GM19467 (cell line): ENCODE measurements at regions not wholly inside any gene's neighbourhood (a gene's known extent, or its start where the extent isn't known, plus 50 kb on each side); places are given as distances from the start of the nearest gene placed in this dataset.
"Not testable (repeated sequence)": the region's sequence is repeated elsewhere in the genome, so short reads cannot be mapped to it uniquely, and the experiment has no call there.

ENCODE experiments used
- ATAC-seq: cut with Tn5 transposase; IDR thresholded peaks from one replicate; pipeline ENCODE4 v1.9.1; 2021; ENCODE audit warnings: mild to moderate bottlenecking, moderate library complexity; ENCODE audit not compliant: unreplicated experiment

DNA sequence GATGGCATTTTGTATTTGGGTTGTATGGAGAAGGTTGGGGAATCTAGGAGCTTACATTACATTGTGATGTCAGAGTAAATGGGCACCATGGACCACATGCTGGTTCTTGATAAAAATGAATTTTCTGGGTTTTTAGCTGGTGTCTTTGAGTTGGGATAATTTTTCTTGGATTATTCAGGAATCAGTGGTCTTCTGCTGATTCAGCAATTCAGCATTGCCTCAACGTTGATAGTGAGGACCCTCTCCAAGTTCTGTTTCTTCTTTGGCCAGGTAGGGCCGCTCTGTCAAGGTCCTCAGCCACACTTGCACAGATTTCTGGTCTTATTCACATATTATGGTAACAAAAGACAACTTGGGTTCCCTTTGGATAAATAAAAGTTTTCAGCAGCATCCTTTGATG, 312.0 kb upstream of the TPK1 start:
- ATAC-seq, result no peak

DNA sequence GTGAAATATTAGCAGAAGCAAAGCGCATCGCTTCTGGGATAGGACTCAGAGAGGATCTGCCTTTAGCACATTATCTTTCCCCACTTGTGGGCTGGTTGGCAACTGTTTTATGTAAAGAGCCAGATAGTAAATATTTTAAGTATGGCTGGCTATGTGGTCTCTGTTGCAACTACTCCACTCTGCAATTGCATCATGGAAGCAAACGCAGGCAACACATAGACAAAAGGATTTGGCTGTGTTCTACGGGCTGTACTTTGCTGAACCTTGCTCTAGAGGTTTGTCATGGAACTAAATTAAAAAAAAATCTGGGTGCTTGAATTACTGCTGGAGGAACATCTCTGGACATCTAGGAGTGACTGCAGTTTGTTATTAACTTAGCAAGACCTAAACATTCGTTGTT, 307.8 kb upstream of the TPK1 start:
- ATAC-seq, result no peak

DNA sequence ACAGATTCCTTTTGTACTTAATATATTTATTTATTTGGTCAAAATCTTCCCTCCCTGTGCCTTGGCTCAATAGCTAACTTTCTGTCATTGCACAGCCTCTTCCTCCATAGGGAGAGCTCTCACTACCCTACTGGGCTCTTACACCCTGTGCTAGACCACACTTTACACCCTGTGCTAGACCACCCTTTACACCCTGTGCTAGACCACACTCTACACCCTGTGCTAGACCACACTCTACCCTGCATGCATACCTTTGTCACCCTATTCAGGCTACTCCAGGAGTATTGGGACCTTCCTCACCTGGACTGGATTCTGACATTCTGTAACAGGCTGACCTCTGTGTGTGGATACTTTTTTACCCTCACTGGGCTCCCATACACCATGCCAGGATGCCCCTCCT, 298.5 kb upstream of the TPK1 start:
- no peak for ATAC-seq

DNA sequence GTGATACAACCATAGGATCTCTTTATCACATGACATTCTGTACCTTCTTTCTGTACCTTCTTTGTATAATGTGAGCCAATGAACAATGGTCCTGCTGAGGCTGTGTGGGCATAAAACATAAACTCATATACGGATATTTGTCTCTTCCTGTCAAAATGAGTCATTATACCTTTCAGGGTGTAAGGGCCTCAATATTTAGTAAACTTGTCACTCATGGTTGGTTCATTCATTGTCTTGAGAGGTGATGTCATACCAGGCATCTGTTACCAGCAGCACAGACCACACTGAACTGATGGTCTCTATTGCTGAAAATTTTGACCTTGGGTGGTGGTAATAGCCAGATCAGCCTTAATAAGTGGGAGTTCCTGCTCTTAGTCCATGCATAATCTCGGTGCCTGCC, 287.6 kb upstream of the TPK1 start:
- ATAC-seq, result no peak

DNA sequence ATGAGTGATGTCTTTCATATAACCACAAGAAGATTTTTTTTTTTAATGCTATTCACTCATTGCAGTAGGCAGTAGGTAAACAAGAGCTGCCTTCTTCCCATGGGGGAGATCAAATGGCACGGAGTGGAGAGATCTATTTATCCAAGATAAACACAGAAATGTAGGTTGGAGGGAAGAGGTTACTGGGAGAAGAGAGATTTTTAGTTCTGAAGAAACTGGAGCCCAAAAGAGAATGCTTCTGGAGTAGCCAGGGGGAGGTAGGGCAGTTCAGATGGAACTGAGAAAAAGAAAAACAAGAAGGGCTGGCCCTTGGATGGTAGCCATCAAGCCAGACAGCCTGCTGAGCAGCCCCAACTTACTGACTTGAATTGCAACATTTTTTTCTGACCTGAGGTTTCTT, 270.1 kb upstream of the TPK1 start:
- no peak for ATAC-seq

DNA sequence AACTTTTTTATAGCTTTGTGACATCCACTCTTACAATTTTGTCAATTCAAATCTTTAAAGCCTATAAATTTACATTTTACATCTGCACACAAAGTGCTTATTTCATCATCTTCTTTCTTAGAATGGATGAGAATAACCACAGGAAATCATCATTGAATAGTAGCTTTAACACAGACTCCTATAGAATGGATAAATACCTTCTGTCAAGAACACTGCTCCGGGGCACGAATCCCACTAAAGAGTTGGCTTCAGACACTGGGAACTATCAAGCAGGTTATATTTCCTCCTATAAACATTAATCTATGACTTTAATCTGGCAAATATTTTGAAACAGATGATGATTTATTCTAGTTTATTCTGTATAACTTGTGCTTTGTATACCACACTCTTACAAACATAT, 269.7 kb upstream of the TPK1 start:
- no peak for ATAC-seq

DNA sequence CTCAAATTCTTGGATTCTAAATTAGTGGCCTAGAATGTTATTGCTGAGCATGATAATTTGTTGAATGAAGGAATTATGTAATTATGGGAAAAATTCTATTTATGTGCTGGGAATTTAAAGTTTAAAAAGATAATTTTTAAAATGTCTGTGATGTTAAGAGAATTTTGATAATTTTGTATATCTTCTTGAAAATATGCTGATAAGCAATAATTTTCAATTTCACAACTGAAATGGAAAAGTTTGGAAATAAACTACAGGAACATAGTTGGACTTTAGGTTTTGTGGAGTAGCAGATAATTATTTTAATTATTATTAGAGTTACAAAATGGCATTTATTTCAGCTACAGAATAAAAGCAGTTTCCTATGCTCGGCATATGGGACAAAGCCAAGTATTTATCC, 268.5 kb upstream of the TPK1 start:
- no peak for ATAC-seq

DNA sequence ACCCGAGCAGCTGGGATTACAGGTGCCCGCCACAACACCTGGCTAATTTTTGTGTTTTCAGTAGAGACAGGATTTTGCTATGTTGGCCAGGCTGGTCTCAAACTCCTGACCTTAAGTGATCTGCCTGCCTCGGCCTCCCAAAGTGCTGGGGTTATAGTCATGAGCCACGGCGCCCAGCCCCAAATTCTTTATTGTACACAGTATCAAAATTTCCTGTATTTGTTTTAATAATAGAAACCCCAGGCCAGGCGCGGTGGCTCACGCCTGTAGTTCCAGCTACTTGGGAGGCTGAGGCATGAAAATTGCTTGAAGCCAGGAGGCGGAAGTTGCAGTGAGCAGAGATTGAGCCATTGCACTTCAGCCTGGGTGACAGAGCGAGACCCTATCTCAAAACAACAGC, 266.3 kb upstream of the TPK1 start:
- not testable (repeated sequence) for ATAC-seq

DNA sequence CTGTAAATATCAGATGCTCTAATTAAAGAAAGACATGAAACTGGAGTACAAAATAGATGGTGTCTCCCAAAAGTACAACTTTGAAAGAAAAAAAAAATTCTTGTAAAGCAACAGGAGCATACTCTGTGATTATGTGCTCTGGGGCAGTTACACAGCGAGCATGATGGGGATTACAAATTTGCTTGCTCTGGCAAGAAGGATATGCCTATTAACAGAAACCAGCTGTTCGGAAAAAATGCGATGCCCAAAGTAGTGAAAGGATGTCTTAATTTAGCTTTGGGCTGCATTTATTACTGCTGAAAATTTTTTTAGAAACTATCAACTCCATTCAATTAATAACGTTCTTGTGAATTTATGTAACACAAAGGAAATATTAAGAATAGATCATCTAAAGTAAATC, 256.9 kb upstream of the TPK1 start:
- ATAC-seq, result no peak

DNA sequence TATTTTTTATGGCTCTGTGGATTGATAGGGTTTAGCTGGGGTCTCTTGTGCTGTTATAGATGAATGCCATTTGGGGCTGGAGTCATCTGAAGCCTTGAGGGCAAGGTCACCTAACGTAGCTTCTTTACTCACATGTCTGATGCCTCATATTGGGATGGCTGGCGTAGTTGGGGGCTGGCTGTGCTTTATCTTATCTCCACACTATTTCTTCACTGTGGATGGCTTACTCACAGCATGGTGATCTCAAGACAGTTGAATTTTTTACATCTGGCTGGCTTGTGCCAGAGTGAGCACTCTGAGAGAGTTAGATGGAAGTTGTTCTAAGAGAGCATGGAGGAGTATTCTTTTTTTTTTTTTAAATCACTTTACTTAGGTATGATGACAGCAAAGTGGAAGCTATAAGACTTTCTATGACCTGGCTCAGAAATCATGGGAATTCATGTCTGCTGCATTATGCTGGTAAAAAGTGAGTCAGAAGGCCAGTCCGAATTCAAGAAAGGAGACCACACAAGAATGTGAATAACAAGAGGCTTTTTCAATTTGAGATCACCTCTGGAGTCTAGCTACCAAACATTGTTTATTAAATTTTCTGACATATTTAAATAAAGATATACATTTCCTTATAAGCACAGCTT, 252.4 kb upstream of the TPK1 start:
- ATAC-seq, result no peak

DNA sequence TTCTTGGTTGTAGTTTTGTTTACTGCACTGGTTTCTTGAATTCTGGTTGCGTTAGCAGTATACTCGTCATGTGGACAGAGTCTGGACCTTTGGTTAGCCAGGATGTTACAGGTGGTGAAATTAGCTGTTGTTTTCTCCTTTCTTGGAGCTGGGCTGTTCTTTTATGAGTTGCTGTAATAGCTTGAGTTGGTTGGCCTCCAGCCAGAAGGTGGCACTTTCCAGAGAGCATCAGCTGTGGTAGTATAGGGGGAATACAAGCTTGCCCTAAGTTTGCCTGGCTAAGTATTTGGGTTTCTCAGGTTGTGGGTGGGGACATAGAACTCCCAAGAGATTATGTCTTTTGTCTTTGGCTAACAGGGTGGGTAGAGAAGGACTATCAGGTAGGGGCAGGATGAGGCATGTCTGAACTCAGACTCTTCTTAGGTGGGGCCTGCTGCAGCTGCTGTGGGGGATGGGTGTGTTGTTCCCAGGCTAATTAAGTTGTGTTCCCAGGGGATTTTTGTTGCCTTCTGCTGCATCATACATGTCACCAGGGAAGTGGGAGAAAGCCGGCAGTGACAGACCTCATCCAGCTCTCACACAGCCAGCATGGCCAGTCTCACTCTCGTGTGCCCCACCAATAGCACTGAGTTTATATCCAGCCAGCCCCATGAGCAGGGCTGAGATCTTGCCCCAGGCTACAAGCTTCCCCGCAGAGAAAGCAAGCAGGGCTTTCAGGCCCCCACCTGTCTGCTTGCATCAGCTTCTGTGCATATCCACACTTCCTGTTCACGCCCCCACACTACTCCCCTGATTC, 246.7 kb upstream of the TPK1 start:
- ATAC-seq, result no peak

DNA sequence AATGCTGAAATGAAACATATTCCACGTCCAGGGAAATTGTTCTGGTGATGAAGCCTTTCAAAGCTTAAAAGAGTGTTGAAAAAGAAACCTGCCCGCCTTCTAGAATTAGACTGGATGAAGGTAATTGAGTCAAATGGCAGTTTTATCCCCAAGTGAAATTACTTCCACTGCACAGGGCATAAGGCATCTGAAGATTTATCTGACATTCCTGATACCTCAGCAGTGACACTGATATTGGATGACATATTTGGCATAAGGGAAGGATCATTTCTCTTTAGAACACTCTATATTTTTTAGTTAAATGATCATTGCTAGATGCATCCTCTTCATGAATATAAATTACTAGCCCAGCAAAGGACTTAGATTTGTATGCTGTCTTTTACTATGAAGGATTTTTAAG, 229.6 kb upstream of the TPK1 start:
- no peak for ATAC-seq

DNA sequence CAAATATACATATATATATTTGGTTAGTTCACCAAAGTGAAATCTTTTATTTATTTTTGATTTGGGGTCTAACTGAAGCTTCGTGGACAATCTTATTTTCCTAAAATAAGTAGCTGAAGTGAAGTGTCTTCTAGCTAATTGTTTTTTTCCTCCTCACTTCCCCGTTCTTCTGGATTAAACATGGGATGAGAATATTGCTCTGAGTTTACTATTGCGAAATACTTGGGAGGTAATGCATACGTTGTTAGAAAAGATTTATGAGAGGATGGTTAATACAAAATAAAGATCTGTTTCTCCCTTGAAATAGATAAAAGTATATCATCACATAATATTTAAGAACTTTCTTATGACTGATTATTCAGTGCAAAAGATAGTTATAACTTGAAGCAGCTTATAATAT, 228.3 kb upstream of the TPK1 start:
- ATAC-seq, result no peak

DNA sequence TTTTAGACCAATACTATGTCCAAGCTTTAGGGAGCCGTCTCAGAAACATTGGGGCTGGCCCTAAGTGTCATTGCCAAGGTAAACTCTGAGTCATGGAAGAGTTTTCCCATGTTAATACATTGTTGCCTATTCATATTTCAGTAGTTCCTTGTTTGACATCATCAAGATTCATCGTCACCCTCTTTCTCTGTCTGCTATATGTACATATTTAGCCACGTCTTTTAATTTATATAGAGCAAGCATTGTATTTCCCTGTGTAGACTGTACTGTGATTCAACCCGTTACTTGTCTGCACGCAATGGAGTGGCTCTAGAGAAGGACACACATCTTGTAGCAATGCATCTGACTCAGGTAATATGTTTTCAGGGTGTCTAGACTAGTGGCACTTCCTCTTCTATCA, 217.9 kb upstream of the TPK1 start:
- no peak for ATAC-seq

DNA sequence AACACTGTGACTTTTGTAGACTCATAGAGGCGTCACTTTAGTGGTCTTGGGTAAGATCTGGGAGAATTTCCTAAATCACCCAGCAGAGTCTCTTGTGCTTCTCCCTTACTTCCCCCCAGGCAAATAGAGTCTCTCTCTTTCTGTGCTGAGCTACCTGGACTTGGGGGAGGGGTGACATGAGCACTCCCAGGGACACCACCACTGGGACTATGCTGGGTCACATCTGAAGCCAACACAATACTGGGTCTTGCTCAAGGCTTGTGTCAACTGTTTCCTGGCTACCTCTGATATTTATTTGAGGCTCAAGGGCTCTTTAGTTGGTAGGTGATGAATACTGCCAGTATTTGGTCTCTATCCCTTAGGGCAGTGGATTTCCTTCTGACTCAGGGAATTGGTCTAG, 214.6 kb upstream of the TPK1 start:
- no peak for ATAC-seq

DNA sequence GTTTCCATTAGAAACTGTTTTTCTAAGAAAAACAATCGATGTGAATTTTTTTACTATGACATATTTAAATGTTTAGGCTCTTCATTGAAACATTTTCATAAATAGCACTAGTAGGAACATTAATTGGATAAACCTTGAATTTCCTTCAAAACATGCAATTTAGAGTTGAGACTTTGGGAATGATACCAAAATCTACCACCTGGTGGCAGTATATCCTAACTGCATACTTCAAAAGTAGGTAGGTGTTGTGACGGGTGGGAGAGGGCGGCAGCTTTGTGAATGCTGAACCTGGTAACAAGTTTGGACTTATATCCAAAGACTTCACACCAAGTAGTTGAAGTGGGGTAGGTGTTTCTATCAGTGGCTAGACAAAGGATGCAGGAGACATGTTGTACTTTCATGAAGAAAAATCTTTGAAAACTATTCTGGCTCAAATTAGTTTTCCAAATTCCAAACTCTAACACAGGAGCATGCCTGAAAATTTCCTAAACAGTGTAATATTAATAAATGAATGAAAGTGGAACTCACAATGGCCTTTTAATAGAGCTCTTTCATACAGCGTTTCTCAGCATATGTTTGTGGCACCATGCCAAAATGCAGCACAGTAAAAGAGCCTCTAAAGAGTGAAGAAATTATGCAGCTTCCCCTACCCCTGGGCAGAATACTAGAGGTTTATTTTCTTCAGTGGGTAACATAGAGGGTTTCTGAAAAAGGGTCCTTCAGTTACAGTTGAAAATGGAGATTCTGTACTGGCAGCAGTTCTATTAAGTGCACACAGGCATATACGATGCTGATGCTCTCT, 201.0 kb upstream of the TPK1 start:
- ATAC-seq, result peak; percentile 86

DNA sequence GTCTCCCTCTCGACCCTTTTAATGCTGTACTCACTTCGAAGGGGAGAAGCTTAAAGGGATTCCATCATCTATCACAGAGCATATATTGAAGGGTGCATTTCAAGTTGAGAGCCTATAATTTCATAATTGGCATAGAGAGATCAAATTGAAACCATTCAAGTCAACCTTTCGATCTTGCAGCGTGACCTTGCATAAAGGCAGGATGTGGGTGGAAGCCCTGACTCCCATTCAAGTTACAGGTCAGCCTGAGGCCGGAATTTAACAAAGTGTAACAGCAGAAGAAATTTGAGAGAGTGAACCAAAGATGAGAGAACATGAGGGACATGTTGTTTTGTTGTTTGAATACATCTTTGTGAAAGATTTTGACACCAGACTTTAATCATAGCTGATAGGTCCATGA, 195.3 kb upstream of the TPK1 start:
- no peak for ATAC-seq

DNA sequence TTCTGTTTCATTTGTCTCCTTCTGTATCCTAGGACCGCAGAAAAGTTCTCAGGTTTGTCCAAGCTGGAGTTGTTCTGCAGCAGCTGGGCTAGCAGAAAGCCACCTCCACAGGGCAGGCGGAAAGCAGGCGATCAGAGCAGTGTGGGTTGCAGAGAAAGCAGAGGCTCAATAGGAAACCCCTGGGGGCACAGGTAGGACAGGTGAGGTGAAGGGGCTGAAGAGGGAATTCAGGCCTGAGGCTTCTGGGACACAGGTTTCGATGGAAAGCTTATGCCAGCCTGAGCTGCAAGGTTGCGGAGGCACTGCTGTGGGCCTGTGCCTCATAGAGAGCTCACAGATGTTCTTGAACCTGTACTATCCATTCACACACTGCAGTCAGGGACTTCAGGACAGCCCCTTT, 194.9 kb upstream of the TPK1 start:
- no peak for ATAC-seq

DNA sequence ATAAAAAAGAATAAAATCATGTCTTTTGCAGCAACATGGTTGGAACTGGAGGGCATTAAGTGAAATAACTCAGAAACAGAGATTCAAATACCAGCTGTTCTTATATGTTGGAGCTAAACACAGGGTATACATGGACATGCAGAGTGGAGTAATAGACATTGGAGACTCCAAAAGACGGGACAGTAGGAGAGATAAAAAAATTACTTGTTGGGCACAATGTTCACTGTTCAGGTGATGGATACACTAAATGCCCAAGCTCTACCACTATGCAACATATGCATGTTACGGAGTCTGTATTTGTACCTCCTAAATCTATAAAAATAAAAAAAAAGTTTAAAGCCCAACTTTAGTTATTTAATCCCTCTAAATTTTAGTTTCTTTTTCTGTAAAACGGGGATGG, 184.6 kb upstream of the TPK1 start:
- ATAC-seq, result no peak

DNA sequence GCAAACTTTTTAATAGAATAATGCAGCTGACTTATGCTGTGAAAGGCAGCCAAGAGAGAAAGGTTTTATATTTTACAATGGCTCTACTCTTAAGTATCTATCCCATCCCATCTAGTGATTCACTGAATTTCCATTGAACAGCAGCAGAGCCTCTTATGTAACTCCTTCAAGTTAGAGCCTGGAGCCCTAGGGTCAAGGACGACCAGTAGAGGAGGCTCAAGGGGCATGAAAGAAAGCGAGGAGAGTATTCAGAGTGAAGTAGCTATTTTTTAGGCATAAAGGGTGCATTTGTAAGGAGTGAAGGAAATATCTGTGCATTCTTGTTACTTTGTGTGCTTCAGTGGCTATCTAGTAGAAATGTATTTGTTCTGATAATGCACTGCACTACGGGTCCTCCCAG, 180.2 kb upstream of the TPK1 start:
- ATAC-seq, result no peak

DNA sequence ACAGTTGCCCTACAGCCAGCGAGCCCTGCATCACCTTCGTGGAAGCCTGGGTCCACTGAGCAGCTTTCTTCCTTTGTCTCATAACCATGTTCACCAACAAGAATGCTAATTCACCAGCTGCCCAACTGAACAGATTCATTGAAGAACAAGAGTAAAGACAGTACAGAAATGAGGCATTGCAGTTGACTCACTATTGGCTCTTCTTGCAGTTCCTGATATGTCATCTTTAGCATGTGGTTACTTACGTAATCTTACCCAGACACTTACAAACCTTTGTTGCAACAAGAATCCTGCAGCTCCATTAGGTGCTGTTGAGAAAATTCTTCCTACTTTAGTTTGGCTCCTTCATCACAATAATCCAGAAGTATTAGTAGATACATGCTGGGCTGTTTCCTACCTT, 174.0 kb upstream of the TPK1 start:
- ATAC-seq, result no peak

DNA sequence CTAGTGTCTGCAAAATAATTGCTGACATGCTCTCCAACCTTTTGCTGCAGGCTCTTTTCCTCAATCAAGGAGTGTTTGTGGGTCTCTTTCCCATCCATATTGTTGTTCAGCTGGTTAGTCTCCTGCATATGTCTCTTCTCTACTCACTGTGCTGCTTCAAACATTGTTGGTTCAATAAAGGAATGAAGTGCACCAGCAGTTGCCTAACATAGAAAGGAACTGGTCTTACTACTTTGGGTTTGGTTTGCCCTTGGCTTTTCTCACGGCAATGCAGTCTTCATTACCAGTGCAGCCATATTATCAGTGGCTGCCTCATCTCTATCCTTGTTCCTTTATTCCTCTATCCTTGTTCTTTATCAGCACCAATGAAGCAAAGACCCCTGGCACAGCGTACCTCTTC, 169.7 kb upstream of the TPK1 start:
- no peak for ATAC-seq
